ENCODE measurements at regions not wholly inside any gene's neighbourhood (a gene's known extent, or its start where the extent isn't known, plus 50 kb on each side); places are given as distances from the start of the nearest gene placed in this dataset.

DNA sequence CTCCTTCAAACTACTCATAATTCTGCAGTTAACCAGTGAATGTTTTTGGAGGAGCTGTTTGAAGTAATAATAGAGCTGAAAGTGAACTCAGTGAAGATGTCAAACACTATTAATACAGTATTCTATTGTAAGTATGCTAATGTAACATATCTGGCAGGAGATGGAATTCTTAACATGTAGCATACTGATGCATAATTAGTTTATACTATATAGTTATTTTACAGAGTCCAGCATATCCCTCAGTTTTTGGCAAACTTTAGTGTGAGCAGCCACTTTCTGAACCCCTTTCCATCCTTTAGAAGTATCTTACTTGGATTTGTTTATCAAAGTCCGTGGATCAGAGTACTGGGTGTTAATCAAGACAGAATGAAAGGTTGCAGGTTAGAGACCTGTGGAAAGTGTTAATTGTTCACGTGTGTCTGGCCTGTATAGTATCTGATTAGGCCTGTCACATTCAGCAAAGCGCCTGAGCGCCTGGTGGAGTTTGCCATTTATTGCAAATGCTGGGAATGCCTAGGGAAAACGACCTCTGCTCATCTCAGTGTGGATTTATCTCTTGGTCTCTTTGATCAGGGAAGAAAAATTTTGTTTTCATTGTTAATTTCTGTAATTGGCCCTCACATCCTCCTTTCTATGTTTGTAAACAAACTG, 251.7 kb upstream of the MAD2L1 start:
- TF ChIP-seq EP300 (IDR thresholded peaks at IDR 0.05) (no peak), CEBPB (IDR thresholded peaks at IDR 0.05) (no peak), MYC (IDR thresholded peaks at IDR 0.05; ENCODE audit: borderline replicate concordance, low read length) (no peak)

All from A549 (cell line).